WTC11 (cell line): ENCODE measurements at regions not wholly inside any gene's neighbourhood (a gene's known extent, or its start where the extent isn't known, plus 50 kb on each side); places are given as distances from the start of the nearest gene placed in this dataset.

Source experiments
- ATAC-seq: fragments of 200-7000 bp; cut with Tn5 transposase; 2 replicates; pipeline ENCODE4 v1.10.0; 2021; ENCODE audit warnings: mild to moderate bottlenecking, moderate library complexity
- CTCF ChIA-PET: fragments of 300-600 bp; sonication (Branson Sonifier 250); formaldehyde crosslinking; loops from one replicate; lab custom pipeline; 2021; ENCODE audit warnings: antibody characterized with exemption; lab: Charles Lee
- POLR2A ChIA-PET: fragments of 350-600 bp; sonication (Branson Sonifier 250); formaldehyde crosslinking; loops from one replicate; lab custom pipeline; 2021; ENCODE audit warnings: antibody characterized with exemption; lab: Charles Lee
- DNase-seq: peaks from one replicate; pipeline ENCODE4 v3.0.0; 2021; ENCODE audit warnings: low spot score
- H3K27ac Mint-ChIP-seq: 2 replicates; pipeline ENCODE4 v1.8.0; 2021; ENCODE audit warnings: mixed read lengths
- H3K27me3 Mint-ChIP-seq: 2 replicates; pipeline ENCODE4 v1.8.0; 2021; ENCODE audit warnings: low read depth, mild to moderate bottlenecking, moderate library complexity, mixed read lengths
- H3K36me3 Mint-ChIP-seq: 2 replicates; pipeline ENCODE4 v1.8.0; 2021; ENCODE audit warnings: mixed read lengths
- H3K4me1 Mint-ChIP-seq: 2 replicates; pipeline ENCODE4 v1.8.0; 2022; ENCODE audit warnings: mixed read lengths
- H3K4me3 Mint-ChIP-seq: 2 replicates; pipeline ENCODE4 v1.8.0; 2021; ENCODE audit warnings: mild to moderate bottlenecking, moderate library complexity, mixed read lengths
- H3K9me3 Mint-ChIP-seq: 2 replicates; pipeline ENCODE4 v1.8.0; 2021; ENCODE audit warnings: mixed read lengths
- CDX4 ChIP-seq: fragments of 250-450 bp; sonication (Bioruptor Pico); IDR thresholded peaks from 2 replicates; pipeline ENCODE4 v1.9.0; 2021; ENCODE audit warnings: moderate library complexity, mild to moderate bottlenecking, inconsistent platforms, borderline replicate concordance
- ESRRA ChIP-seq: sonication (generic); formaldehyde crosslinking; IDR thresholded peaks from 2 replicates; pipeline ENCODE4 v1.8.1; 2022; ENCODE audit warnings: mild to moderate bottlenecking, missing genetic modification reagents, borderline replicate concordance
- ETV6 ChIP-seq: sonication (generic); formaldehyde crosslinking; IDR thresholded peaks from 2 replicates; pipeline ENCODE4 v1.8.1; 2022; ENCODE audit warnings: mild to moderate bottlenecking, missing genetic modification reagents
- FOXP4 ChIP-seq: sonication (generic); formaldehyde crosslinking; IDR thresholded peaks from 2 replicates; pipeline ENCODE4 v1.8.0; 2022; ENCODE audit warnings: mild to moderate bottlenecking, missing genetic modification reagents
- GTF2I ChIP-seq: fragments of 250-450 bp; sonication (Bioruptor Pico); conservative IDR thresholded peaks from 2 replicates; pipeline ENCODE4 v1.4.0; 2021; ENCODE audit warnings: mild to moderate bottlenecking
- IRF1 ChIP-seq: sonication (generic); formaldehyde crosslinking; IDR thresholded peaks from 2 replicates; pipeline ENCODE4 v1.8.0; 2023; ENCODE audit warnings: missing genetic modification reagents
- IRF2 ChIP-seq: sonication (generic); formaldehyde crosslinking; IDR thresholded peaks from 2 replicates; pipeline ENCODE4 v1.8.0; 2022; ENCODE audit warnings: low read depth, missing genetic modification reagents, borderline replicate concordance
- MAX ChIP-seq: sonication (generic); formaldehyde crosslinking; IDR thresholded peaks from 2 replicates; pipeline ENCODE4 v1.8.0; 2022; ENCODE audit warnings: mild to moderate bottlenecking, missing genetic modification reagents
- MXD4 ChIP-seq: fragments of 250-450 bp; sonication (Bioruptor Pico); IDR thresholded peaks from 2 replicates; pipeline ENCODE4 v1.8.0; 2021; ENCODE audit warnings: mild to moderate bottlenecking, moderate library complexity, borderline replicate concordance
- PRDM15 ChIP-seq: sonication (generic); formaldehyde crosslinking; IDR thresholded peaks from 2 replicates; pipeline ENCODE4 v1.8.0; 2022; ENCODE audit warnings: missing genetic modification reagents
- RORB ChIP-seq: fragments of 250-450 bp; sonication (Bioruptor Pico); IDR thresholded peaks from 2 replicates; pipeline ENCODE4 v1.9.0; 2021; ENCODE audit warnings: mild to moderate bottlenecking
- SMAD4 ChIP-seq: sonication (generic); formaldehyde crosslinking; IDR thresholded peaks from 2 replicates; pipeline ENCODE4 v1.8.0; 2022; ENCODE audit warnings: mild to moderate bottlenecking, missing genetic modification reagents
- ZBTB21 ChIP-seq: sonication (generic); formaldehyde crosslinking; IDR thresholded peaks from 2 replicates; pipeline ENCODE4 v1.8.1; 2023; ENCODE audit warnings: mild to moderate bottlenecking, missing genetic modification reagents, borderline replicate concordance
- ZNF138 ChIP-seq: sonication (generic); formaldehyde crosslinking; conservative IDR thresholded peaks from 2 replicates; pipeline ENCODE4 v1.8.1; 2022; ENCODE audit warnings: mild to moderate bottlenecking, moderate library complexity, missing genetic modification reagents
- ZNF232 ChIP-seq: sonication (generic); formaldehyde crosslinking; IDR thresholded peaks from 2 replicates; pipeline ENCODE4 v1.8.0; 2022; ENCODE audit warnings: mild to moderate bottlenecking, missing genetic modification reagents
- ZNF317 ChIP-seq: sonication (generic); formaldehyde crosslinking; IDR thresholded peaks from 2 replicates; pipeline ENCODE4 v1.8.1; 2023; ENCODE audit warnings: low read depth, mild to moderate bottlenecking, moderate library complexity, missing genetic modification reagents, borderline replicate concordance

- Mint-ChIP-seq H3K4me1 (no peaks in the 10 kb centered on the region), H3K27ac (no peak overlapping the region), H3K4me3 (no peak overlapping the region), H3K36me3 (peaks cover 4% of the 10 kb centered on the region), H3K9me3 (peaks cover 28% of the 10 kb centered on the region), H3K27me3 (no peaks in the 10 kb centered on the region)
- POLR2A ChIA-PET = no interaction called here
- CTCF ChIA-PET = no interaction called here
- no peak for DNase-seq
- ATAC-seq = no peak
- TF ChIP-seq PRDM15 (CRISPR knock-in tag) (no peak), CDX4 (CRISPR knock-in tag) (no peak), ZNF138 (CRISPR knock-in tag) (no peak), FOXP4 (CRISPR knock-in tag) (no peak), ESRRA (CRISPR knock-in tag) (no peak), MXD4 (no peak), GTF2I (CRISPR knock-in tag) (no peak), IRF2 (CRISPR knock-in tag) (no peak)
Measured at GRCh38 chr5:103772248-103772647, 209.7 kb upstream of the NUDT12 start.

GRCh38 chr5:103764403-103764802 is 201.8 kb upstream of the NUDT12 start:
- DNase-seq = no peak
- Mint-ChIP-seq H3K9me3 (peaks cover 8% of the 10 kb centered on the region), H3K27me3 (no peaks in the 10 kb centered on the region), H3K36me3 (no peaks in the 10 kb centered on the region), H3K27ac (no peak overlapping the region), H3K4me3 (no peak overlapping the region), H3K4me1 (no peaks in the 10 kb centered on the region)
- ChIA-PET CTCF (no interaction called here), POLR2A (no interaction called here)
- TF ChIP-seq ZNF232 (CRISPR knock-in tag) = no peak
- ATAC-seq = no peak

GRCh38 chr5:103758996-103759395 is 196.4 kb upstream of the NUDT12 start:
- POLR2A ChIA-PET = no interaction called here
- Mint-ChIP-seq H3K27me3 (no peaks in the 10 kb centered on the region), H3K9me3 (no peaks in the 10 kb centered on the region), H3K4me1 (no peaks in the 10 kb centered on the region), H3K4me3 (no peak overlapping the region), H3K36me3 (no peaks in the 10 kb centered on the region), H3K27ac (no peak overlapping the region)
- no peak for DNase-seq
- ATAC-seq = no peak
- CTCF ChIA-PET = no interaction called here
- no peak for TF ChIP-seq ETV6 (CRISPR knock-in tag)
- no peak for TF ChIP-seq ZBTB21
- no peak for TF ChIP-seq SMAD4 (CRISPR knock-in tag)
- TF ChIP-seq MAX (CRISPR knock-in tag) = no peak
- TF ChIP-seq ZNF317 = no peak
- TF ChIP-seq IRF1 (CRISPR knock-in tag) = no peak
- no peak for TF ChIP-seq RORB (CRISPR knock-in tag)
